A673 (cell line): ENCODE measurements at regions not wholly inside any gene's neighbourhood (a gene's known extent, or its start where the extent isn't known, plus 50 kb on each side); places are given as distances from the start of the nearest gene placed in this dataset.

Source experiments
- EZH2 ChIP-seq: fragments of 200-600 bp; sonication (generic); IDR thresholded peaks from 2 replicates; pipeline ENCODE4 v1.6.1; 2017; ENCODE audit warnings: borderline replicate concordance, low read depth, mild to moderate bottlenecking, mixed read lengths, antibody characterized with exemption, low read length; ENCODE audit not compliant: poor library complexity, severe bottlenecking
- TF ChIP-seq, protein P1 (sequence below): fragments of 300-800, 200-600 bp; sonication (generic); conservative IDR thresholded peaks from 2 replicates; pipeline ENCODE4 v1.5.1; 2017; ENCODE audit warnings: low read depth, mild to moderate bottlenecking, antibody characterized with exemption, low read length, moderate library complexity, mixed read lengths

GRCh38 chrX:69018416-69019072, 146.7 kb downstream of the PJA1 start:
- TF ChIP-seq, protein P1, sequence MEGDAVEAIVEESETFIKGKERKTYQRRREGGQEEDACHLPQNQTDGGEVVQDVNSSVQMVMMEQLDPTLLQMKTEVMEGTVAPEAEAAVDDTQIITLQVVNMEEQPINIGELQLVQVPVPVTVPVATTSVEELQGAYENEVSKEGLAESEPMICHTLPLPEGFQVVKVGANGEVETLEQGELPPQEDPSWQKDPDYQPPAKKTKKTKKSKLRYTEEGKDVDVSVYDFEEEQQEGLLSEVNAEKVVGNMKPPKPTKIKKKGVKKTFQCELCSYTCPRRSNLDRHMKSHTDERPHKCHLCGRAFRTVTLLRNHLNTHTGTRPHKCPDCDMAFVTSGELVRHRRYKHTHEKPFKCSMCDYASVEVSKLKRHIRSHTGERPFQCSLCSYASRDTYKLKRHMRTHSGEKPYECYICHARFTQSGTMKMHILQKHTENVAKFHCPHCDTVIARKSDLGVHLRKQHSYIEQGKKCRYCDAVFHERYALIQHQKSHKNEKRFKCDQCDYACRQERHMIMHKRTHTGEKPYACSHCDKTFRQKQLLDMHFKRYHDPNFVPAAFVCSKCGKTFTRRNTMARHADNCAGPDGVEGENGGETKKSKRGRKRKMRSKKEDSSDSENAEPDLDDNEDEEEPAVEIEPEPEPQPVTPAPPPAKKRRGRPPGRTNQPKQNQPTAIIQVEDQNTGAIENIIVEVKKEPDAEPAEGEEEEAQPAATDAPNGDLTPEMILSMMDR, result no peak
- no peak for TF ChIP-seq EZH2
